Nephron (organoid): ENCODE measurements at regions not wholly inside any gene's neighbourhood (a gene's known extent, or its start where the extent isn't known, plus 50 kb on each side); places are given as distances from the start of the nearest gene placed in this dataset.

Source experiments
- H3K27ac Mint-ChIP-seq, 3 experiments: 2 replicates each; pipeline ENCODE4 v1.8.0; 2020; ENCODE audit warnings: mixed read lengths in 3 of 3, mild to moderate bottlenecking in 2 of 3, moderate library complexity in 1 of 3
- H3K27me3 Mint-ChIP-seq: 2 replicates; pipeline ENCODE4 v1.8.0; 2021; ENCODE audit warnings: low read depth, mild to moderate bottlenecking, moderate library complexity, mixed read lengths
- H3K36me3 Mint-ChIP-seq: 2 replicates; pipeline ENCODE4 v1.8.0; 2020; ENCODE audit warnings: low read depth, mixed read lengths
- H3K4me1 Mint-ChIP-seq: 2 replicates; pipeline ENCODE4 v1.8.0; 2020; ENCODE audit warnings: mixed read lengths
- H3K4me3 Mint-ChIP-seq, 3 experiments: 2 replicates each; pipeline ENCODE4 v1.8.0; 2020; ENCODE audit warnings: mild to moderate bottlenecking in 3 of 3, mixed read lengths in 3 of 3, moderate library complexity in 2 of 3
- H3K9me3 Mint-ChIP-seq: 2 replicates; pipeline ENCODE4 v1.8.0; 2020; ENCODE audit warnings: mixed read lengths
- CTCF ChIP-seq, 3 experiments: fragments of 200-600 bp; sonication (generic); IDR thresholded peaks; one replicate each; pipeline ENCODE4 v1.5.0; 2021; ENCODE audit warnings: antibody characterized with exemption in 3 of 3; ENCODE audit not compliant: unreplicated experiment in 3 of 3

DNA sequence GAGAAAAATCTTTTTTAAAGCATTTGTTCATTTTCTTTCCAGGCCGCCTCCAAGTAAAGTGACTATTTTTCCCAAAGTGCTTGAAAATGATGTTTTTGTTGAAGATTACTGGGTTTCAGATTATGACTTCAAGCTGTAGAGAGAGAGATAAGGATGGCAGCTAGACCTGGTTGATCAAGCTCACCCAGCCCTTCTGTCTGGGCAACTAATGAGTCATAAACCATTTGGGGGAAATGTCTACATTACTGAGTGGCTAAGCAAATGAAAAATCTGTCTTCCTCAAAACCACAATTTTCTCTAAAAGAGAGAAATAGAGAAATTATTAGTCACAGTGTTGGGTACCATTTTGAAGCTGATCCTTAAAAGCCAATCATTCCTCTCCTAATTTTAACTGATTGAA is 355.4 kb upstream of the CPEB2 start:
- no peaks in the 10 kb centered on the region for H3K36me3 Mint-ChIP-seq
- TF ChIP-seq CTCF (IDR thresholded peaks at IDR 0.05; ENCODE audit: unreplicated experiment in 3 of 3) = no peak
- H3K4me1 Mint-ChIP-seq = no peaks in the 10 kb centered on the region
- no peak overlapping the region for H3K27ac Mint-ChIP-seq
- no peak overlapping the region for H3K4me3 Mint-ChIP-seq
- H3K9me3 Mint-ChIP-seq = no peaks in the 10 kb centered on the region
- no peaks in the 10 kb centered on the region for H3K27me3 Mint-ChIP-seq

- H3K4me3 Mint-ChIP-seq = no peak overlapping the region
- no peak overlapping the region for H3K27ac Mint-ChIP-seq
- H3K27me3 Mint-ChIP-seq = no peaks in the 10 kb centered on the region
- no peak for TF ChIP-seq CTCF (IDR thresholded peaks at IDR 0.05; ENCODE audit: unreplicated experiment in 3 of 3)
- no peaks in the 10 kb centered on the region for H3K9me3 Mint-ChIP-seq
- H3K4me1 Mint-ChIP-seq = no peaks in the 10 kb centered on the region
- no peaks in the 10 kb centered on the region for H3K36me3 Mint-ChIP-seq
Observed at GRCh38 chr4:14650127-14650526, 352.2 kb upstream of the CPEB2 start.

GRCh38 chr4:14652522-14652921 is 349.8 kb upstream of the CPEB2 start:
- no peak for TF ChIP-seq CTCF (IDR thresholded peaks at IDR 0.05; ENCODE audit: unreplicated experiment in 3 of 3)
- Mint-ChIP-seq H3K27ac (no peak overlapping the region), H3K36me3 (no peaks in the 10 kb centered on the region), H3K9me3 (no peaks in the 10 kb centered on the region), H3K27me3 (no peaks in the 10 kb centered on the region), H3K4me3 (no peak overlapping the region), H3K4me1 (no peaks in the 10 kb centered on the region)

DNA sequence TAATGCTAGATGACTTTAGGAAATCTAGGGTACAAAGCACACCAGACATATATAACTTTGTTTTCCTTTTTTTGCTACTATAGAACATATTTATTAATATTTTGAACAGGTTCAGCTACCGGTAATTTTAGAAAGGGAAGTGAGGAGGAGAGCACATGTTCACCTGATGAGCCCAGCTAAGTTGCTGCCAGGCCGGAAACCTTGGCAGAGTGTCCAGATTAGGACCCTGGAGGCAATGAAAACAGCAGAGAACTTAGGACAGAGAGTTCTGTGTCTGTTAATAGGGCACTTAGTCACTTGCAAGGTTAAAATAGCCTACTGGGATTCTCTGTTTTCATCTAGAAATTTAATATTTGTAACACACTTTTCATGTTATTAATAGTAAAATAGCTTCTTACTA is 348.9 kb upstream of the CPEB2 start:
- H3K27me3 Mint-ChIP-seq = no peaks in the 10 kb centered on the region
- no peak for TF ChIP-seq CTCF (IDR thresholded peaks at IDR 0.05; ENCODE audit: unreplicated experiment in 3 of 3)
- no peak overlapping the region for H3K4me3 Mint-ChIP-seq
- H3K36me3 Mint-ChIP-seq = no peaks in the 10 kb centered on the region
- no peaks in the 10 kb centered on the region for H3K4me1 Mint-ChIP-seq
- no peak overlapping the region for H3K27ac Mint-ChIP-seq
- no peaks in the 10 kb centered on the region for H3K9me3 Mint-ChIP-seq

DNA sequence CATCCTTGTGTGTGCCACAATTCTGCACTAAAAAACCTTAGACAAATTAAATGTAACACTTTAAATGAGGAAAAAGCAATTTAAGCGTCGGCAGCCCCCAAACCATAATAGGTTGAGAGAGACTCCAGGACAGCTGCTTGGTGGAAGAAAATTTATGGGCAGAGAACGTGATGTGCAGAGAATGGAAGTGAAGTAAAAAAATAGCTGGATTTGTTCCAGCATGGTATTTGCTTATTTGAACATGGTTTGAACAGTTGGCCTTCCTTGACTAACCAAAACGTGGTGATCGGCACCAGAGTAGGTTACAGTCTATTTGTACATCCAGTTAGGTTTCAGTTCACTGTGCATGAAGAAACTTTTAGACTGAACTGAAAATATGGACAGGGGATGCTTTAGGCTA is 343.0 kb upstream of the CPEB2 start:
- Mint-ChIP-seq H3K27ac (no peak overlapping the region), H3K4me1 (no peaks in the 10 kb centered on the region), H3K4me3 (no peak overlapping the region), H3K9me3 (no peaks in the 10 kb centered on the region), H3K36me3 (no peaks in the 10 kb centered on the region), H3K27me3 (no peaks in the 10 kb centered on the region)
- no peak for TF ChIP-seq CTCF (IDR thresholded peaks at IDR 0.05; ENCODE audit: unreplicated experiment in 3 of 3)

- no peak for TF ChIP-seq CTCF (IDR thresholded peaks at IDR 0.05; ENCODE audit: unreplicated experiment in 3 of 3)
- Mint-ChIP-seq H3K4me1 (no peaks in the 10 kb centered on the region), H3K36me3 (no peaks in the 10 kb centered on the region), H3K9me3 (peaks cover 11% of the 10 kb centered on the region), H3K4me3 (no peak overlapping the region), H3K27ac (no peak overlapping the region), H3K27me3 (no peaks in the 10 kb centered on the region)
Observed at GRCh38 chr4:14667624-14668151, 334.6 kb upstream of the CPEB2 start.
